Neural progenitor cell (in vitro differentiated cells): ENCODE measurements at regions not wholly inside any gene's neighbourhood (a gene's known extent, or its start where the extent isn't known, plus 50 kb on each side); places are given as distances from the start of the nearest gene placed in this dataset.
"Not testable (repeated sequence)": the region's sequence is repeated elsewhere in the genome, so short reads cannot be mapped to it uniquely, and the experiment has no call there.

Experiments
- EZH2 ChIP-seq: fragments of 200-600 bp; sonication (generic); IDR thresholded peaks from 2 replicates; pipeline ENCODE4 v1.6.1; 2017; ENCODE audit warnings: antibody characterized with exemption, mild to moderate bottlenecking, moderate library complexity
- EZH2phosphoT487 ChIP-seq: fragments of 200-600 bp; sonication (generic); IDR thresholded peaks from 2 replicates; pipeline ENCODE4 v1.6.1; 2017; ENCODE audit warnings: antibody characterized with exemption
- TF ChIP-seq, protein P1 (sequence below): fragments of 200-600 bp; sonication (generic); IDR thresholded peaks from 2 replicates; pipeline ENCODE4 v1.5.1; 2017; ENCODE audit warnings: antibody characterized with exemption, mild to moderate bottlenecking

- TF ChIP-seq, protein P1, sequence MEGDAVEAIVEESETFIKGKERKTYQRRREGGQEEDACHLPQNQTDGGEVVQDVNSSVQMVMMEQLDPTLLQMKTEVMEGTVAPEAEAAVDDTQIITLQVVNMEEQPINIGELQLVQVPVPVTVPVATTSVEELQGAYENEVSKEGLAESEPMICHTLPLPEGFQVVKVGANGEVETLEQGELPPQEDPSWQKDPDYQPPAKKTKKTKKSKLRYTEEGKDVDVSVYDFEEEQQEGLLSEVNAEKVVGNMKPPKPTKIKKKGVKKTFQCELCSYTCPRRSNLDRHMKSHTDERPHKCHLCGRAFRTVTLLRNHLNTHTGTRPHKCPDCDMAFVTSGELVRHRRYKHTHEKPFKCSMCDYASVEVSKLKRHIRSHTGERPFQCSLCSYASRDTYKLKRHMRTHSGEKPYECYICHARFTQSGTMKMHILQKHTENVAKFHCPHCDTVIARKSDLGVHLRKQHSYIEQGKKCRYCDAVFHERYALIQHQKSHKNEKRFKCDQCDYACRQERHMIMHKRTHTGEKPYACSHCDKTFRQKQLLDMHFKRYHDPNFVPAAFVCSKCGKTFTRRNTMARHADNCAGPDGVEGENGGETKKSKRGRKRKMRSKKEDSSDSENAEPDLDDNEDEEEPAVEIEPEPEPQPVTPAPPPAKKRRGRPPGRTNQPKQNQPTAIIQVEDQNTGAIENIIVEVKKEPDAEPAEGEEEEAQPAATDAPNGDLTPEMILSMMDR, result not testable (repeated sequence)
- TF ChIP-seq EZH2, EZH2phosphoT487: not testable (repeated sequence)
Measured at GRCh38 chr4:142903617-142904016, 57.5 kb upstream of the INPP4B start.
